ENCODE measurements at regions not wholly inside any gene's neighbourhood (a gene's known extent, or its start where the extent isn't known, plus 50 kb on each side); places are given as distances from the start of the nearest gene placed in this dataset.

- no peak for TF ChIP-seq CTCF (IDR thresholded peaks at IDR 0.05; ENCODE audit: unreplicated experiment)
- Mint-ChIP-seq H3K9me3 (ENCODE audit: low read depth) (no peaks in the 10 kb centered on the region), H3K4me1 (ENCODE audit: low read depth) (peaks cover 17% of the 10 kb centered on the region), H3K36me3 (ENCODE audit: insufficient read depth) (no peaks in the 10 kb centered on the region), H3K4me3 (ENCODE audit: low read depth) (no peak overlapping the region), H3K27me3 (no peaks in the 10 kb centered on the region), H3K27ac (peak overlapping the region; percentile 46)
- no peak for DNase-seq (ENCODE audit: low spot score, unreplicated experiment)
Observed at GRCh38 chr16:85199880-85200279, 87.6 kb upstream of the CIBAR2 start.

- H3K36me3 Mint-ChIP-seq (ENCODE audit: insufficient read depth), result no peaks in the 10 kb centered on the region
- H3K27me3 Mint-ChIP-seq, result peaks cover under 1% of the 10 kb centered on the region
- H3K4me3 Mint-ChIP-seq (ENCODE audit: low read depth), result no peak overlapping the region
- H3K4me1 Mint-ChIP-seq (ENCODE audit: low read depth), result peaks cover 17% of the 10 kb centered on the region
- no peak for DNase-seq (ENCODE audit: low spot score, unreplicated experiment)
- H3K9me3 Mint-ChIP-seq (ENCODE audit: low read depth), result no peaks in the 10 kb centered on the region
- no peak for TF ChIP-seq CTCF (IDR thresholded peaks at IDR 0.05; ENCODE audit: unreplicated experiment)
- H3K27ac Mint-ChIP-seq, result peak overlapping the region; percentile 75
Observed at GRCh38 chr16:85200471-85201278, 88.4 kb upstream of the CIBAR2 start.

- H3K27me3 Mint-ChIP-seq, result peaks cover 3% of the 10 kb centered on the region
- H3K4me3 Mint-ChIP-seq (ENCODE audit: low read depth), result no peak overlapping the region
- no peaks in the 10 kb centered on the region for H3K36me3 Mint-ChIP-seq (ENCODE audit: insufficient read depth)
- H3K9me3 Mint-ChIP-seq (ENCODE audit: low read depth), result no peaks in the 10 kb centered on the region
- no peak for DNase-seq (ENCODE audit: low spot score, unreplicated experiment)
- H3K27ac Mint-ChIP-seq, result no peak overlapping the region
- no peak for TF ChIP-seq CTCF (IDR thresholded peaks at IDR 0.05; ENCODE audit: unreplicated experiment)
- peaks cover 16% of the 10 kb centered on the region for H3K4me1 Mint-ChIP-seq (ENCODE audit: low read depth)
Observed at GRCh38 chr16:85201574-85201973, 89.3 kb upstream of the CIBAR2 start.

GRCh38 chr16:85202051-85202601 is 89.9 kb upstream of the CIBAR2 start:
- Mint-ChIP-seq H3K9me3 (ENCODE audit: low read depth) (no peaks in the 10 kb centered on the region), H3K4me1 (ENCODE audit: low read depth) (peaks cover 18% of the 10 kb centered on the region), H3K4me3 (ENCODE audit: low read depth) (no peak overlapping the region), H3K36me3 (ENCODE audit: insufficient read depth) (no peaks in the 10 kb centered on the region), H3K27me3 (peaks cover 3% of the 10 kb centered on the region), H3K27ac (no peak overlapping the region)
- TF ChIP-seq CTCF (IDR thresholded peaks at IDR 0.05; ENCODE audit: unreplicated experiment), result no peak
- DNase-seq (ENCODE audit: low spot score, unreplicated experiment), result no peak

GRCh38 chr16:85202631-85203461 is 90.6 kb upstream of the CIBAR2 start:
- DNase-seq (ENCODE audit: low spot score, unreplicated experiment), result no peak

More at GRCh38 chr16:85202631-85203461, 90.6 kb upstream of the CIBAR2 start:
- TF ChIP-seq CTCF (IDR thresholded peaks at IDR 0.05; ENCODE audit: unreplicated experiment), result no peak
- no peaks in the 10 kb centered on the region for H3K36me3 Mint-ChIP-seq (ENCODE audit: insufficient read depth)
- no peak overlapping the region for H3K4me3 Mint-ChIP-seq (ENCODE audit: low read depth)
- peaks cover 3% of the 10 kb centered on the region for H3K27me3 Mint-ChIP-seq
- no peaks in the 10 kb centered on the region for H3K9me3 Mint-ChIP-seq (ENCODE audit: low read depth)
- H3K4me1 Mint-ChIP-seq (ENCODE audit: low read depth), result peaks cover 19% of the 10 kb centered on the region
- peak overlapping the region; percentile 73 for H3K27ac Mint-ChIP-seq
